AG04449 (cell line): ENCODE measurements at regions not wholly inside any gene's neighbourhood (a gene's known extent, or its start where the extent isn't known, plus 50 kb on each side); places are given as distances from the start of the nearest gene placed in this dataset.

ENCODE experiments used
- CTCF ChIA-PET: fragments of 350-600 bp; formaldehyde crosslinking; extraction: SDS; loops from one replicate; lab custom pipeline; 2021; ENCODE audit warnings: antibody characterized with exemption; lab: Yijun Ruan, JAX
- POLR2A ChIA-PET: fragments of 400-600, 350-600 bp; formaldehyde crosslinking; extraction: SDS; loops from one replicate; lab custom pipeline; 2020; ENCODE audit warnings: antibody characterized with exemption, inconsistent platforms; lab: Yijun Ruan, JAX
- DNase-seq: peaks from one replicate; pipeline ENCODE4 v3.0.0-alpha.2; 2010; ENCODE audit warnings: low read depth, low spot score
- H3K4me3 ChIP-seq: 2 replicates; pipeline ENCODE4 v1.5.1; 2011; ENCODE audit warnings: low read depth, mild to moderate bottlenecking, control low read depth, low read length
- TF ChIP-seq, protein P1 (sequence below): IDR thresholded peaks from one replicate; pipeline ENCODE4 v1.5.1; 2011; ENCODE audit warnings: mild to moderate bottlenecking, moderate library complexity, low read length, control low read depth, inconsistent platforms; ENCODE audit not compliant: insufficient read depth; ENCODE audit errors: missing control alignments

DNA sequence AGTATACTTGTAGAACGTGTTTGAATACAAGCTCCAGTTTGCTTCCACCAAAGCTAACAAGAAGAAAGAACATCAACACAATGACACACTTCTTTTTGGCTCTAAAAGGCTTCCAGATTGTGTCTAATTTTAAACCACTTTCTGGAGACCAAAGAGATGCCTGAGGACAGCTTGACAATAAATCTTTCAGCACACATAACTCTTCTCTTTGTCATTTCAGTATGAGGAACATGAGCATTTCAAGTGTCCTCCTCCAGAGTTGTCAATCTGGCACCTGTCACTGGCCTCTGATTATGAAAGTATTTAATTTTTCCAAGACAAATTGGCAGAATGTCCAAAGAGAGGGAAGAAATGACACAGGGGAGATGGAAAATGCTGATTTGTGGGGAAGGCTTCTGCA lies 79.0 kb upstream of the TLR4 start:
- ChIA-PET POLR2A (no interaction called here), CTCF (no interaction called here)
- TF ChIP-seq, protein P1, sequence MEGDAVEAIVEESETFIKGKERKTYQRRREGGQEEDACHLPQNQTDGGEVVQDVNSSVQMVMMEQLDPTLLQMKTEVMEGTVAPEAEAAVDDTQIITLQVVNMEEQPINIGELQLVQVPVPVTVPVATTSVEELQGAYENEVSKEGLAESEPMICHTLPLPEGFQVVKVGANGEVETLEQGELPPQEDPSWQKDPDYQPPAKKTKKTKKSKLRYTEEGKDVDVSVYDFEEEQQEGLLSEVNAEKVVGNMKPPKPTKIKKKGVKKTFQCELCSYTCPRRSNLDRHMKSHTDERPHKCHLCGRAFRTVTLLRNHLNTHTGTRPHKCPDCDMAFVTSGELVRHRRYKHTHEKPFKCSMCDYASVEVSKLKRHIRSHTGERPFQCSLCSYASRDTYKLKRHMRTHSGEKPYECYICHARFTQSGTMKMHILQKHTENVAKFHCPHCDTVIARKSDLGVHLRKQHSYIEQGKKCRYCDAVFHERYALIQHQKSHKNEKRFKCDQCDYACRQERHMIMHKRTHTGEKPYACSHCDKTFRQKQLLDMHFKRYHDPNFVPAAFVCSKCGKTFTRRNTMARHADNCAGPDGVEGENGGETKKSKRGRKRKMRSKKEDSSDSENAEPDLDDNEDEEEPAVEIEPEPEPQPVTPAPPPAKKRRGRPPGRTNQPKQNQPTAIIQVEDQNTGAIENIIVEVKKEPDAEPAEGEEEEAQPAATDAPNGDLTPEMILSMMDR: no peak
- DNase-seq: no peak
- no peak overlapping the region for H3K4me3 ChIP-seq

DNA sequence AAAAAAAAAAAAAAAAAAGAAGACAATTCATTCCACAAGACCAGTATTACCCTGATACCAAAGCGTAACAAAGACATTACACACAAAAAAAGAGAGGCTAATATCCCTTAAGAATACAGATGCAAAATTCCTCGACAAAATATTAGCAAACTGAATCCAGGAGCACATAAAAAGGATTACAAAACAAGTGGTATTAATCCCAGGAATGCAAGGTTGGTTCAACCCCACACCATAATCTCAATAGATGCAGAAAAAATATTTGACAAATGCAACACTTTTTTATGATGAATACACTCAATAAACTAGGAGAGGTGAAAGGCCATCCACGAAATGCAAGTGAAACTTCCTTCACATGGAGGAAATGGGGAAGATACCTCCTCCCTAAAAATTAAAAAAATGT lies 80.1 kb upstream of the TLR4 start:
- TF ChIP-seq, protein P1: no peak

DNA sequence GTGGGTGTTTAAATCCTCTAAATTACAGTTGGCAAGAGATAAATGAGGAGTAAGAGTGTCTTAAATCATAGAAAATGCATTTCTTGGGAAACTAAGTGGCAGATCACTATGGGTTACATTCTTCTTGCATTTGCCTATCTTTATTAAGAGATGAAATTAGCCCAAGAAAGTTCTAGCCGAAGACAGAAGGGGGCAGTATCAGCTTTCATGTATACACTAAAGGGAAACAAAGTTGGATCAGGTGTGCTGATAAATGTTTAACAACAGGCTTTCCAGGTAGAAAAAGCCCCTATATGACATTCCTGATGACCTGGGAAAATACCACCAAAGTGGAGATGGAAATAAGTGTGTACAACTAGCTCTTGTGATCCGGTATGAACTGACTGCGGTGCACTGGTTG lies 81.9 kb upstream of the TLR4 start:
- CTCF ChIA-PET: no interaction called here
- TF ChIP-seq, protein P1: no peak
- no peak for DNase-seq
- POLR2A ChIA-PET: interaction anchor here (0.8 kb wide), 1 partner anchor 181 kb away, joined by 3 read pairs; no protein-coding TSS in a partner anchor
- H3K4me3 ChIP-seq: no peak overlapping the region

More for the DNA sequence above, 80.1 kb upstream of the TLR4 start:
- DNase-seq: no peak
- ChIA-PET CTCF (no interaction called here), POLR2A (no interaction called here)
- H3K4me3 ChIP-seq: no peak overlapping the region

DNA sequence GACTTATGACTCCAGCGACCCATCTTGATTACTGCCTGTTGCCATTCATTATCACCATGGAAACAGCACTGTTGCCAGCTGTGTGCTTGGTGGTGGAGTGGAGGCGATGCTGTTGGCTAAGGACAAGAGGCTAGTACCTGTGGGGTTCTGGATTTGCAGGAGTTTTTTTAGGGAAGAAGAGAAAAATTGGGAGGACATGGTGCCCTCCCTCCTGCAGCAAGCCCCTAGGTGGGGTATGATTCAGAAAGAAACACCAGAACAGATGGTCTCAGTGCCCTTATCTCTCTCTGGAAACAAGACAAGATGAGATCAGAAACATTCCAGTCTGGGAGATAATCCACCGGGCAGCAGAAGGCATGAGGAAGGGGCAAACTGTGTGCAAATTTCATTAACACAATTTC lies 87.8 kb upstream of the TLR4 start:
- H3K4me3 ChIP-seq: no peak overlapping the region
- no peak for DNase-seq
- POLR2A ChIA-PET: no interaction called here
- TF ChIP-seq, protein P1: no peak
- CTCF ChIA-PET: no interaction called here

DNA sequence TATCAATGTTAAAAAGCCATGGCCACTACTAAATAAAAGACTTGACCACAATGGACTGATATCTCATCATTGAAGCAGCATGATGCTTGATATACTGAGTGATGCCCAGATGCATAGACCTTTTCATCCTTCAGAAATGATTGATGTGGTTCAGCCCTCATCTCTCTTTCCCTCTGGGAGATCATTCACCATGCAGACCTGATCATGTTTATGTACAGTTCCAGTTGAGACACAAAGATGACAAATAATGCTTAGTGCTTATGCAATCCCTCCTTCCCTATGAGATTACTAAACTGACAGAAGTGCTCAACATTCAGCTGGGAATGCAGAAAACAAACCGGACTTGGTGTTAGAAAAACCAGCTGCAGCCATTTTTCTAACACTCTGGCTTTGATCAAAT lies 91.9 kb upstream of the TLR4 start:
- no peak overlapping the region for H3K4me3 ChIP-seq
- ChIA-PET POLR2A (no interaction called here), CTCF (no interaction called here)
- TF ChIP-seq, protein P1: no peak
- no peak for DNase-seq

DNA sequence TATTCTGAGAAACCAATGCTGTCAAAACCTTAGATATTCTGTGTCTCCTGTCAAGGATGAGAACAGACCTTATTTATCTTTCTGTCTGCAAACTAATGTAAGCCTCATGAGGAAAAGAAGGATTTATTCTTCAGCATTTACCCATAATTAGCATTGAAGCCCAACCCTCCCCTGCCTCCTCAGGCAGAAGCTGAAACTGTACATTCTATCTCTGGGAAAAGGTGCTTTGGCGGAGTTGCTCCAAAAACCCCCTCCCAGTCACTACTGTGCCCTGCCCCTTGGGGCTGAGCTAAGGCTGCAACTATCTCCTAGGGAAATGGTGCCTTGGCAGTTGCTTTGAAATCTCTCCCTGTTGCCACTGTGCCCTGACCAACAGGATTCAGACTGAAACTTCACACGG lies 106.2 kb upstream of the TLR4 start:
- ChIA-PET CTCF (no interaction called here), POLR2A (no interaction called here)
- H3K4me3 ChIP-seq: no peak overlapping the region
- TF ChIP-seq, protein P1: no peak
- no peak for DNase-seq

DNA sequence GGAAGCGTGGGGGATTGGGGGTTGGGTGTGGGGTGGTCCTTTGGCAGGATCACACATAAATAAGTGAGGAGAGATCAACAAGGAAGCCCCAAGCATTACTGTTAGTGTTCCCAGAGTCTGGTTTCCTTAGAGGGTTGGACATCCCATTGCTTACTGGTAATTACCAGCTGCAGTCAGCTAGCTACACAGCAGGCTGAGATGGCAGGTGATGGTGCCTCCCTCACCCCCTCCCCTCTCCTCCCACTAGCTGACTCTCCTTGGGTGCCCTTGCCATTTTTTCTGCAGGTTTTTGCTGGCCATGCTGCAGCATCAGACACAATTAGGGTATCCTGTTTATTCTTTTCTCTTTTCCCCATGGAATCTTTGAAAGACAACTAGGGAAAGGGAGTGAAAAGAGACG lies 107.5 kb upstream of the TLR4 start:
- H3K4me3 ChIP-seq: no peak overlapping the region
- POLR2A ChIA-PET: no interaction called here
- CTCF ChIA-PET: no interaction called here
- TF ChIP-seq, protein P1: no peak
- no peak for DNase-seq
